IPS-18a (cell line): ENCODE measurements at regions not wholly inside any gene's neighbourhood (a gene's known extent, or its start where the extent isn't known, plus 50 kb on each side); places are given as distances from the start of the nearest gene placed in this dataset.

Source experiments
- H3K27ac ChIP-seq: one replicate; pipeline ENCODE4 v1.5.1; 2013; ENCODE audit warnings: low read length
- H3K27me3 ChIP-seq: one replicate; pipeline ENCODE4 v1.6.1; 2013; ENCODE audit warnings: mild to moderate bottlenecking, low read length; ENCODE audit not compliant: control insufficient read depth, insufficient read depth
- H3K36me3 ChIP-seq: one replicate; pipeline ENCODE4 v1.6.1; 2013; ENCODE audit warnings: low read depth, low read length; ENCODE audit not compliant: control insufficient read depth
- H3K4me1 ChIP-seq: one replicate; pipeline ENCODE4 v1.6.1; 2013; ENCODE audit warnings: low read depth, low read length; ENCODE audit not compliant: control insufficient read depth
- H3K4me3 ChIP-seq: one replicate; pipeline ENCODE4 v1.5.1; 2013; ENCODE audit warnings: low read length
- H3K9ac ChIP-seq: one replicate; pipeline ENCODE4 v1.6.1; 2013; ENCODE audit warnings: mild to moderate bottlenecking, low read length, moderate library complexity
- H3K9me3 ChIP-seq: one replicate; pipeline ENCODE4 v1.6.1; 2013; ENCODE audit warnings: low read depth, low read length; ENCODE audit not compliant: control insufficient read depth

DNA sequence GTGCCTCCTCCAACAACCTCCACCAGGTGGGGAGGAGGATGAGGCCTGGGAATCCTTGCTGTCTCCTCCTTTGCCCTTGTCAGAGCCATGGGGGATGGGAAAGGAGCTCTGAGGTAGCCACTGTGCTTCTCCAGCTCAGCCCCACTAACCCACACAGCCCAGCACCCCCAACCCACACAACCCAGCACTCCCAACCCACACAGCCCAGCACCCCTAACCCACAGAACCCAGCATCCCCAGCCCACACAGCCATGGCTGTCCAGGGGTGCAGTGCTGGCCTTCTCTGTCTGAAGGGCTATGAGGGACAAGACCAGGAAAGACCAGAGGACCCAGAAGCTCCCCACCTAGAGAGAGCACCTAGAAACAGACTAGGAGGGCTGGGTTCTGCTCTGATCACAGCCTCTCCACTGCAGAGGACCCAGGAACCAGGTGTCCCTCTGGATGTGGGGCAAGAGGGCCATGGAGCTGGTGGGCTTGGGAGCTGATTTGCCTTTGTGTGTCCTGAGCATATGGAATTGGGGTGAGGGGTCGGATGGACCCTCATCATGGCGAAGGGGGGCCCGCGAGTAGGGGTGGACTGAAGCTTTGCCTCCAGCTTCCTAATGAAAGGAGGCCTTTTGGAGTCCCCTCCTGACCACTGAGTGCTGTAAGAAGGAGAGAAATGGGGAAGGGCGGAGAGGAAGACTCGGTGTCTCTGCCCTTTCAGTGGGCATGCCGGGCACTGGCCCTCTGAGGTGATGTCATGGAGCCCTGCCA is 117.6 kb upstream of the THY1 start:
- Histone ChIP-seq H3K27ac (no peak overlapping the region), H3K4me3 (no peak overlapping the region), H3K9me3 (no peaks in the 10 kb centered on the region), H3K4me1 (no peaks in the 10 kb centered on the region), H3K36me3 (no peaks in the 10 kb centered on the region), H3K9ac (no peak overlapping the region), H3K27me3 (no peaks in the 10 kb centered on the region)

DNA sequence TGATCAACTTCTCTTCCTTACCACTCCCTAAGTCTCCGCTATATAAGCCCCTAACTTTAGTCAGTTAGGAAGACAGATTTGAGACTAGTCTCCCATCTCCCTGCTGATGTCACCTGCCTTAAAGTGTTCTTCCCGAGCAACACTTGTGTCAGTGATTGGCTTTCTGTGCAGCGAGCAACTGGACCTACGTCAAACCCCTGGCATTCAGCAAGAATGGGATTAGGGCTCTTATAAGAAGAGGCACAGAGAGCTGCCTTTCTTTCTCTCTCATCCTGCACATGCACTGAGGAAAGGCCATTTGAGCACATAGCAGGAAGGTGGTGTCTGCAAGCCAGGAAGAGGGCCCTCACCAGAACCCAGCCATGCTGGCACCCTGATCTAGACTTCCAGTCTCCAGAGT is 116.6 kb upstream of the THY1 start:
- Histone ChIP-seq H3K4me1 (no peaks in the 10 kb centered on the region), H3K27ac (no peak overlapping the region), H3K27me3 (no peaks in the 10 kb centered on the region), H3K36me3 (no peaks in the 10 kb centered on the region), H3K9ac (no peak overlapping the region), H3K9me3 (no peaks in the 10 kb centered on the region), H3K4me3 (no peak overlapping the region)

DNA sequence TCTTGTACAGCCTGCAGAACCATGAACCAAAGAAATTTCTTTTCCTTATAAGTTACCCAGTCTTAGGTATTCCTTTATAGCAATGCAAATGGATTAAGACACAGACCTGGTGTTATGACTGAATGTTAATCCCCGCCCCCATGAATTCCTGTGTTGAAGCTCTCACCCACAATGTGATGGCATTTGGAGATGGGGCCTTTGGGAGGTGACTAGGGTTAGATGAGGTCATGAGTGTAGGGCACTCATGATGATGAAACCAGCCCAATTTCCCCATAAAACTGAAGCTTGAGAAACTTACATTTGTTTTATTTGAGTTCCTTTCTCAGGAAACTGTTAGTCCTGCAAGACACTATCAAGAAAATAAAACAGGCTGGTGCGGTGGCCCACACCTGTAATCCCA is 115.8 kb upstream of the THY1 start:
- Histone ChIP-seq H3K27ac (no peak overlapping the region), H3K9ac (no peak overlapping the region), H3K4me3 (no peak overlapping the region), H3K27me3 (no peaks in the 10 kb centered on the region), H3K4me1 (no peaks in the 10 kb centered on the region), H3K9me3 (no peaks in the 10 kb centered on the region), H3K36me3 (no peaks in the 10 kb centered on the region)

DNA sequence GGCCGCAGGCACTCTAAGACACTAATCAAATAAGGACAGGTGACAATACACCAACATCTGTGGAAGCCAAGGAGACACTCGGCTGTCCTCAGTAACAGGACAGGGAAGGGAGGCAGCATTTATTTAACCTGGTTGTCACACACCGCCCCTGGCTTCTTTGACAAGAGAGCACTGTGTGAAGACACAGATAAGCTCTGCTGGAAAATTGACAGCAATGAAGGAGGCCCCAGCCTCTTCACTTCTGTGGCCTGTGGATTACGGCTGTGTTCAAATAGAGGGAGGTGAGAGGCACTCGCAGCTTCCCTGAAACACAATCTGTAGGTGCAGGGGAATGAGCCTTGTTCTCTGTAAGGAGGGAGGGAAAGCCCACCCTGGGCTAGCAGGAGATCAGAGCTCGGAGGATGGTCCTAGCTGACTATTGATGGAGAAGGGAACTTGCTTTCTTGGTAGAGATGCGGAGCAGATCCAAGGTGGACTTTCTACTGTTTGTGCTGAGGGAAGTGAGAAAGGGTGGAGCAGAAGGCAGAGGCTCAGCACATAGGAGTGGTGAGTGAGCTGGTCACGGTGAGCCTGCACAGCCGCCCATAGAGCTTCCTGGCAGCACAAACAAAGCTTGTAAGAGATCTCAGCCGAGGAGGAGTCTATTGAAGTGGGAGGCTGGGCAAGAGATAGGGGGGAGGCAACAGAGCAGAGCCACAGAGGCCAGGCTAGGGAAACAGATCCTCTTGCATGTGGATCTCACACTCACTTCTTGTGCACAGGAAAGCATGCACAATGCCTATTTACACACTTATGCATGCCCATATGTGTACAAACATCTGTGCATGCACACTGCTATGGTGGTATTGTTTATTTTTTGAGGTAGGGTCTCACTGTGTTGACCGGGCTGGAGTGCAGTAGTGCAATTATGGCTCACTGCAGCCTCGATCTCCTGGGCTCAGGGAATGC is 114.6 kb upstream of the THY1 start:
- Histone ChIP-seq H3K4me3 (no peak overlapping the region), H3K9ac (no peak overlapping the region), H3K36me3 (no peaks in the 10 kb centered on the region), H3K4me1 (no peaks in the 10 kb centered on the region), H3K27ac (no peak overlapping the region), H3K27me3 (no peaks in the 10 kb centered on the region), H3K9me3 (no peaks in the 10 kb centered on the region)

DNA sequence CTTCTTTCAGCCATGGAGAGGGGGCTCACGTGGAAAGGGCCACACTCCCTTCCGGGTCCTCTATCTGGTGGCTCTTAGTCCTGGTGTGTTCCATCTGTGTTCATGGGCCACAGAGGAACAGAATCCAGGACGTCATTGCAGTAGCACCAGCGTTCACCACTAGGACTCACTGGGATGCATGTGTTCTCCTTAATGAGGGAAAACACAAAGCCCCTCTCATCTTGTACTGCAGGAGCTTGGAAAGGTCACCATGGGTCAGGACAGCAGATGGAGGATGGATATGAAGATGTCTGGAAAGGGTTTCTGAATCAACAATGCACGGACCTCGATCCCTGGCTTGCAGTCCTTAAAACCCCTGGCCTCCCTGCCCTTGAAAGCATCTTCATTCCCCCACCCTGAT is 113.8 kb upstream of the THY1 start:
- Histone ChIP-seq H3K27ac (no peak overlapping the region), H3K4me3 (no peak overlapping the region), H3K9ac (no peak overlapping the region)

DNA sequence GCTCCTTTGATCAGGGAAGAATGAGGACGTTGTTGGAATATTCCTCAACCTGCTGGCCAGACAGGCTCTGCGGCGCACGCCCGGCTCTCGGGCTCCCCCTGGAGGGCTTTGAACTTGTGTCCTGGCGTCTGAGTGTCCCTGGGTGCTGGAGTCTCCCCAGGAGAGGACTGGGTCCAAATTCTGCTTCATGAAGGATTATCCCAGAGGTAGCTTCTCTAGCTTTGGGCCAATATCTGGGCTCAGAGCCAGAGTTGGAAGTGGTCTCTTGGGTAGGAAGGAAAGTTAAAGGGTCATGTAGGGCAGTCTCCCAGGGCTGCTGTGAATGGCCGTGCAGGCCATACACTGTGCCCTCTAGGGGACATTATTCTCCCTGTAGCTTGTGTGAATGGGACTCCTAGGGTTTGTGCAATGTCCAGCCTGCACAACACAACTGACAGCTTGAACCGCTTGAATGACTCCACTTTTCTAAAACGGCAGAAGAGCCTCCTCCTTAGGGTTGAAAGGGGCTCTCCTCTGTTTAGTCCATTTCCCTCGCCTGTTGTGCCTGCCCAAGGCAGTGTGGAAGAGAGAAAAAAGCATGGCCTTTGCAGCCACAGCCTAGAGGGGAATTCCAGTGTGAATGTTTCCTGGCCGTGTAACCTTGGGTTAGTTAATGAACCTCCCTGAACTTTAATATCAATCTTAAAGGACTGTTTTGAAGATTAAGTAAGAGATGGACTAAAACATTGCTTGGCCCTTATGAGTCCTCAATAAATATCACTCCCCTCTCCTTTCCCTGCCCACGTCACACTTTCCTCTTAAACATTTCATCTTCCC is 111.2 kb upstream of the THY1 start:
- Histone ChIP-seq H3K4me3 (no peak overlapping the region), H3K27me3 (no peaks in the 10 kb centered on the region), H3K27ac (no peak overlapping the region), H3K4me1 (no peaks in the 10 kb centered on the region), H3K9ac (no peak overlapping the region), H3K36me3 (no peaks in the 10 kb centered on the region), H3K9me3 (no peaks in the 10 kb centered on the region)

More for the DNA sequence above, 113.8 kb upstream of the THY1 start:
- Histone ChIP-seq H3K9me3 (no peaks in the 10 kb centered on the region), H3K27me3 (no peaks in the 10 kb centered on the region), H3K36me3 (no peaks in the 10 kb centered on the region), H3K4me1 (no peaks in the 10 kb centered on the region)

DNA sequence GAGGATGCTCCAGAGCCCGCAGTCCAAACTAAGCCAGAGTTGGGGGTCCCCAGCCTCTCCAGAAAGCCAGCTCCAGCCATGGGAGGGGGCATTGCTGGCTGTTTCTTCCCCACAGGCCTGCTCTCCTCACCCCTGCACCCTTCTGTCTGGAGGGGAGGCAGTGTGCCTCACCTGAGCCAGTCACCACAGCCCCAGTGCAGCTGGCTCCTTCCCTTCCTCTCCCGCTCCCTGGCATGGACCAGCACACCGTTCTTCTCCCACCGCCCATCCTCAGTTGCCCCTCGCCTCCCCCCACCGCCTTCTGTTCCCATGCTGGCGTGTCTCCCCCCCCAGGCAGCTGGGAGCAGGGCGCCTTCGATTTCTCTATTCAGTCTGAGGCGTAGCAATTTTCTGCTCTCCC is 110.5 kb upstream of the THY1 start:
- H3K9ac ChIP-seq: no peak overlapping the region

DNA sequence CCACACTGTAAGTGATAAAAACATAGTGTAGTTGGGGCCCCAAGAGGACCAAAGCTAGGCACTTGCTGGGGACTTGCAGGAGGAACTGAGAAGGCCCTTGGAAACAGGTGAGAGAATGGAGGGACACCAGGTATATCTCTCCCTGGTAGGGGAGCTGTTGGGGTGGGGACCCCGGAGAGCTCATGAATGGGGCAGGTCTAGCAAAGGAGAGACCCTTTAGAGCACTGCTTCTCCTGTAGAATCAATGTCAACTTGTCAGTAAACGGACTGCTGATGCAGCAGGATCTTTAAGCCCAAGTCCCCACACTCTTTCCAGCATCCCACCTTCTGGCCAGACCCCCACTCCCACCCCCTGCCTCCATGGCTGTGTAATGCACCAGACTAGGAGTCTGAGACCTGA is 109.6 kb upstream of the THY1 start:
- Histone ChIP-seq H3K9ac (no peak overlapping the region), H3K9me3 (no peaks in the 10 kb centered on the region), H3K27me3 (no peaks in the 10 kb centered on the region)

More for the DNA sequence above, 110.5 kb upstream of the THY1 start:
- no peaks in the 10 kb centered on the region for H3K9me3 ChIP-seq
- no peaks in the 10 kb centered on the region for H3K4me1 ChIP-seq
- H3K4me3 ChIP-seq: no peak overlapping the region
- no peaks in the 10 kb centered on the region for H3K27me3 ChIP-seq
- H3K27ac ChIP-seq: no peak overlapping the region
- no peaks in the 10 kb centered on the region for H3K36me3 ChIP-seq

DNA sequence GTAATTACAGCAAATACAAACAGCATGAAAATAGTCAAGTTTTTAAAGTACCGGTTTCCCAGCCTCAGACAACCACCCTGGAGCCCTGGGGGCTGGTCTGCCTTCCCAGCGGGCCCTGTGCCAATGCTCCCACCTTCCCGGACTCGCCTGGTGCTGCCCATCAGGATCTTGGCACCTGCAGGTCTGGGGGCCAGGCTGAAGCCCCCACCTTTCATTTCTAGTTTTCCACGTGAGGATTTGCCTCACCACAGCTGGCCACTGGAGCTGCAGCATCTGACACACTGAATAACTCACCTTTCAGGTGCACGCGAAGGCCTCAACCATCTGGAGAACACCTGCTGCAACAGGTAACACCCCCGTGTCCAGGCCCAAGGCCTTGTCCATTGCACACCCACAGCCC is 108.7 kb upstream of the THY1 start:
- no peaks in the 10 kb centered on the region for H3K4me1 ChIP-seq
- no peak overlapping the region for H3K9ac ChIP-seq
- H3K9me3 ChIP-seq: no peaks in the 10 kb centered on the region
- H3K4me3 ChIP-seq: no peak overlapping the region
- H3K36me3 ChIP-seq: no peaks in the 10 kb centered on the region
- no peak overlapping the region for H3K27ac ChIP-seq
- no peaks in the 10 kb centered on the region for H3K27me3 ChIP-seq

More for the DNA sequence above, 109.6 kb upstream of the THY1 start:
- Histone ChIP-seq H3K36me3 (no peaks in the 10 kb centered on the region), H3K27ac (no peak overlapping the region), H3K4me1 (no peaks in the 10 kb centered on the region), H3K4me3 (no peak overlapping the region)

DNA sequence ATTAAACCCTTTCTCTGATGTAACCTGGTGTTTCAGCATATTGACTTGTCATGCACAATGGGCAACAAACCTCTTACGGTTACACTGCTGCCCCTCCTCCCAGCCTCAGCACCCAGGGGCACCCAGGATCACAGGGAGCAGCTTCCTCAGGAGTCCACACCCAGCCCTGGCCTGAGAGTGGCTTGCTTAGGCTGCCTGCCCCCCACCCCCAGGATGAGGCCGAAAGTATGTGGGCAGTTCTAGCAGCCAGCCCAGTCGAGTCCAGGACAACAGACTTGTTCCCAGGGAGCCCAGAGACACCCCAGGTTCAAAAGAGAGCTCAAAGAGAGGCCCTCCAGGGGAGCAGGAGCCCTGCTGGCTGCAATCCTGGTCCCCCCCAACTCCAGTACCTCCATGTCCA is 108.1 kb upstream of the THY1 start:
- H3K27me3 ChIP-seq: no peaks in the 10 kb centered on the region

DNA sequence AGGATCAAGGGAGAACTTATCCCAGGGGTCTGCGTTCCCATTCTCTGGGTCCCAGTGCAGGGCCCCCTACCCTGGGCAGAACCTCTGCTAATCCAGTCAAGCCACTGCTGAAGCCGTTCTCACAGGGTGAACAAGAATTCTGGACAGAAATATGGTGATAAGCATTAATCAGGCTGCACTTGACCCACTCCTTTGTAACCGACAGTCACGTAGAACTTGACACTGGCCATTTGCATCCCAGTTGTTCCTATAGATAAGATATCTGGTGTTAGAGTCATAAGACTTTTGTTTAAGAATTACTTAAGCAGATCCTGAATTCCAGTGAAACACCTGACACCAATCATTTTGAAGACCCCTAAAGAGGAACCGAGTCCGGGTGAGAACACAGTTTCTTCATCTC is 107.5 kb upstream of the THY1 start:
- no peaks in the 10 kb centered on the region for H3K27me3 ChIP-seq
- no peaks in the 10 kb centered on the region for H3K36me3 ChIP-seq
- H3K9me3 ChIP-seq: no peaks in the 10 kb centered on the region
- no peak overlapping the region for H3K27ac ChIP-seq
- H3K4me1 ChIP-seq: no peaks in the 10 kb centered on the region
- no peak overlapping the region for H3K9ac ChIP-seq
- no peak overlapping the region for H3K4me3 ChIP-seq

More for the DNA sequence above, 108.1 kb upstream of the THY1 start:
- Histone ChIP-seq H3K36me3 (no peaks in the 10 kb centered on the region), H3K4me1 (no peaks in the 10 kb centered on the region), H3K9ac (no peak overlapping the region), H3K27ac (no peak overlapping the region), H3K9me3 (no peaks in the 10 kb centered on the region), H3K4me3 (no peak overlapping the region)
